ENCODE measurements at regions not wholly inside any gene's neighbourhood (a gene's known extent, or its start where the extent isn't known, plus 50 kb on each side); places are given as distances from the start of the nearest gene placed in this dataset.

- DNase-seq = no peak
These were observed 211.4 kb downstream of the GASK1B start for GRCh38 chr4:157961229-157961990.

- DNase-seq = no peak
These were observed 214.9 kb downstream of the GASK1B start for GRCh38 chr4:157957905-157958304.

- DNase-seq = no peak
These were observed 230.8 kb downstream of the GASK1B start for GRCh38 chr4:157942017-157942416.

GRCh38 chr4:157934151-157934550 lies 238.7 kb downstream of the GASK1B start:
- DNase-seq = no peak

- DNase-seq = no peak
These were observed 239.9 kb downstream of the GASK1B start for GRCh38 chr4:157932936-157933335.

- DNase-seq = no peak
These were observed 243.3 kb downstream of the GASK1B start for GRCh38 chr4:157929486-157929885.

- peak; percentile 4 for DNase-seq
These were observed 254.6 kb downstream of the GASK1B start for GRCh38 chr4:157918036-157918832.

GRCh38 chr4:157912212-157912611 lies 260.6 kb downstream of the GASK1B start:
- DNase-seq = no peak

- DNase-seq = no peak
These were observed 261.2 kb downstream of the GASK1B start for GRCh38 chr4:157911662-157912061.

- DNase-seq = no peak
These were observed 264.1 kb downstream of the GASK1B start for GRCh38 chr4:157908691-157909090.

GRCh38 chr4:157908031-157908430 lies 264.8 kb downstream of the GASK1B start:
- no peak for DNase-seq

- DNase-seq = no peak
These were observed 265.4 kb downstream of the GASK1B start for GRCh38 chr4:157907226-157907946.

GRCh38 chr4:157898836-157899605 lies 273.8 kb downstream of the GASK1B start:
- no peak for DNase-seq

GRCh38 chr4:157897855-157898370 lies 274.9 kb downstream of the GASK1B start:
- no peak for DNase-seq

- DNase-seq = no peak
These were observed 276.1 kb downstream of the GASK1B start for GRCh38 chr4:157896726-157897125.

GRCh38 chr4:157895205-157895604 lies 277.6 kb downstream of the GASK1B start:
- no peak for DNase-seq

- DNase-seq = no peak
These were observed 283.0 kb downstream of the GASK1B start for GRCh38 chr4:157889788-157890187.

- no peak for DNase-seq
These were observed 284.5 kb downstream of the GASK1B start for GRCh38 chr4:157888281-157888680.

- no peak for DNase-seq
These were observed 285.5 kb downstream of the GASK1B start for GRCh38 chr4:157887316-157887715.

- no peak for DNase-seq
These were observed 286.2 kb downstream of the GASK1B start for GRCh38 chr4:157886645-157887044.

GRCh38 chr4:157885811-157886210 lies 287.0 kb downstream of the GASK1B start:
- no peak for DNase-seq

GRCh38 chr4:157882901-157883300 lies 289.9 kb downstream of the GASK1B start:
- DNase-seq = no peak

All from right kidney (tissue), 1 donor.